ENCODE measurements at regions not wholly inside any gene's neighbourhood (a gene's known extent, or its start where the extent isn't known, plus 50 kb on each side); places are given as distances from the start of the nearest gene placed in this dataset.

DNA sequence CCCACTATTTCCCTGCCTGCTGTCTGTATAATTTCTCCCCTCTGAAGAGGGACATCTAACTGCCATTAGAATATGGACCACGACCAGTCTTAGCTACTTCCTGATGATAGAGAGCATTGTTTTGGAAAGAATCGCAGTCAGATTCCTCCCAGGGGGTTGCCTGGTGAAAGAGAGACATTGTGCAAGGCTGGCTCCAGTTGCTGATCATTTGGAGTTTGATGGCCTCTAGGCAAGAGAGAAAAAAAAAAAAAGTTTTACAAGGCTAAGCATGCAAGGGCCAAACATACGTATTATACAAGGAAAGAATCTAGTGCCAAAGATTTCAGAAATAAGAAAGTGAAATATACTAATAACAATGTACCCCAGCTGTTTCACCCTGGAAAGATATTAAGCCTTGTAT, 182.2 kb downstream of the CMPK2 start:
- no peak for ATAC-seq
- TF ChIP-seq, protein P1, sequence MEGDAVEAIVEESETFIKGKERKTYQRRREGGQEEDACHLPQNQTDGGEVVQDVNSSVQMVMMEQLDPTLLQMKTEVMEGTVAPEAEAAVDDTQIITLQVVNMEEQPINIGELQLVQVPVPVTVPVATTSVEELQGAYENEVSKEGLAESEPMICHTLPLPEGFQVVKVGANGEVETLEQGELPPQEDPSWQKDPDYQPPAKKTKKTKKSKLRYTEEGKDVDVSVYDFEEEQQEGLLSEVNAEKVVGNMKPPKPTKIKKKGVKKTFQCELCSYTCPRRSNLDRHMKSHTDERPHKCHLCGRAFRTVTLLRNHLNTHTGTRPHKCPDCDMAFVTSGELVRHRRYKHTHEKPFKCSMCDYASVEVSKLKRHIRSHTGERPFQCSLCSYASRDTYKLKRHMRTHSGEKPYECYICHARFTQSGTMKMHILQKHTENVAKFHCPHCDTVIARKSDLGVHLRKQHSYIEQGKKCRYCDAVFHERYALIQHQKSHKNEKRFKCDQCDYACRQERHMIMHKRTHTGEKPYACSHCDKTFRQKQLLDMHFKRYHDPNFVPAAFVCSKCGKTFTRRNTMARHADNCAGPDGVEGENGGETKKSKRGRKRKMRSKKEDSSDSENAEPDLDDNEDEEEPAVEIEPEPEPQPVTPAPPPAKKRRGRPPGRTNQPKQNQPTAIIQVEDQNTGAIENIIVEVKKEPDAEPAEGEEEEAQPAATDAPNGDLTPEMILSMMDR (IDR thresholded peaks at IDR 0.05 in 4 of 5, conservative IDR thresholded peaks at IDR 0.05 in 1 of 5) = no peak
- TF ChIP-seq POLR2A (IDR thresholded peaks at IDR 0.05) = no peak
- DNase-seq = no peak
- Histone ChIP-seq H3K36me3 (no peaks in the 10 kb centered on the region), H3K9me3 (no peaks in the 10 kb centered on the region), H3K27me3 (no peaks in the 10 kb centered on the region), H3K4me3 (no peak overlapping the region), H3K4me1 (peaks cover 5 to 7% of the 10 kb centered on the region in 2 donors), H3K27ac (no peak overlapping the region)
- intact Hi-C loops (cut with DNase I; ENCODE audit: low total_unique reads) = no loop called here
- in situ Hi-C loops (cut with MboI; ENCODE audit: low sequenced_read_pairs in 4 of 4) = no loop called here

DNA sequence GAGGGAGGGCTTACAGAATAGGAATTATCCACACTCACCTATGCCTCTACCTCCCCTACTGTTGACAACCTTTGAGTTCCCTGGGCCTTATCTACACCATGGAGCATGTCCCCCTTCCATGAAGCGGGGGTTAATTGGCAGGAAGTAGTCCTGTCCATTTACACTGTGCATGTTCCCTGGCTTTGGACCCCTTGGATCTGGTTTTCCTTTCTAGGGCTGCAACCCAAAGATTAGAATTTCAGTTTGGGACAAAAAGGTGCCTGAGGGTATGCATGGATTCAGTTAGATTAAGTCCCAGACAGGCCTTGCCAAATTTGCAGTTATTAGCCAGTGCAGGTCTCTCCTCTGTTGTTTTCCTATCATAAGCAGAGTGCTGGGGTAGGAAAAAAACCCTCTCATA, 180.3 kb downstream of the CMPK2 start:
- Histone ChIP-seq H3K36me3 (no peaks in the 10 kb centered on the region), H3K27me3 (no peaks in the 10 kb centered on the region), H3K9me3 (no peaks in the 10 kb centered on the region), H3K27ac (no peak overlapping the region), H3K4me3 (no peak overlapping the region), H3K4me1 (no peaks in the 10 kb centered on the region)
- no peak for ATAC-seq
- intact Hi-C loops (cut with DNase I; ENCODE audit: low total_unique reads) (no loop called here), in situ Hi-C loops (cut with MboI; ENCODE audit: low sequenced_read_pairs in 4 of 4) (no loop called here)
- DNase-seq = no peak
- TF ChIP-seq, protein P1 (IDR thresholded peaks at IDR 0.05 in 4 of 5, conservative IDR thresholded peaks at IDR 0.05 in 1 of 5) = no peak
- no peak for TF ChIP-seq POLR2A (IDR thresholded peaks at IDR 0.05)

DNA sequence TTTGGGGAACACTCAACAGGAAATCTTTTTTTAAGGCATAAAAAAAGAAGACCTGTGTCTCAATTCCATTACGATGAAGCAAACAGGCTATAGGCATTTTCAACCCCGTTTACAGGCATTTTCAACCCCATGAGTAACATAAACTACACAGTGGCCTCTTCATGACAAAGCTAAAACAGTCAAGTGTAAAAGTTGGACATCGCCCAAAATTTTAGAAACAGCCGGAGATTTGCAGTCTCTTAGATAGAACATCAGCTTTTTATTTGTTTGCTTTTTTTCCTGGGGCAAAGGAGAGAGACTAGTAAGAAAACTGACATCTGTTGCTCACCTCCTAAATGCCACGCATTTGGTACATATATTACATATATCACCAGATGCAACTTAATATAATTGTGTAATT, 173.7 kb downstream of the CMPK2 start:
- DNase-seq (no peak), ATAC-seq (no peak)
- in situ Hi-C loops (cut with MboI; ENCODE audit: low sequenced_read_pairs in 4 of 4) = no loop called here
- Histone ChIP-seq H3K9me3 (no peaks in the 10 kb centered on the region), H3K4me1 (peaks cover 35 to 36% of the 10 kb centered on the region in 2 donors), H3K36me3 (no peaks in the 10 kb centered on the region), H3K27me3 (no peaks in the 10 kb centered on the region), H3K27ac (peak overlapping the region; percentile 66 to 78 (median 76)), H3K4me3 (no peak overlapping the region)
- intact Hi-C loops (cut with DNase I; ENCODE audit: low total_unique reads) = no loop called here
- no peak for TF ChIP-seq POLR2A (IDR thresholded peaks at IDR 0.05)
- TF ChIP-seq, protein P1 (IDR thresholded peaks at IDR 0.05 in 4 of 5, conservative IDR thresholded peaks at IDR 0.05 in 1 of 5) = no peak

DNA sequence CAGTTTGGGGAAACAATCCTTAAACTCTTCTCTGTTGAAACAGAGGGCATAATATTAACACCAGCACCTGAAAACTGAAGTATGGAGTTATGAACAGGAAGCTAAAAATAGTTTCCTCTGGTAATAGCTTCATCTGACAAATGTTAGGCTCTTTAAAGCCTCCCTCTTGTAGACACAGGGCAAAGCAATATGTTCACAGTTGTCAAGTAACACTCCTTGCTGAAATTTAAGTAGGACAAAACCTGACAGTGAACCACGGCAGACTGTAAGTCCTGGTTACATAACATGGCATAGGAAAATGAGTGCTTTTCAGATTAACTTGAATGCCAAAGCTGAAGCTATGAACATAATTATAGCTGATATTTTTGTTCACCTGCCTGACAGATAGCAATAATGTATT, 172.9 kb downstream of the CMPK2 start:
- in situ Hi-C loops (cut with MboI; ENCODE audit: low sequenced_read_pairs in 4 of 4) (no loop called here), intact Hi-C loops (cut with DNase I; ENCODE audit: low total_unique reads) (no loop called here)
- Histone ChIP-seq H3K27ac (peak overlapping the region; percentile 66 to 78 (median 76)), H3K4me3 (no peak overlapping the region), H3K27me3 (no peaks in the 10 kb centered on the region), H3K9me3 (no peaks in the 10 kb centered on the region), H3K4me1 (peaks cover 35 to 36% of the 10 kb centered on the region in 2 donors), H3K36me3 (no peaks in the 10 kb centered on the region)
- TF ChIP-seq, protein P1 (IDR thresholded peaks at IDR 0.05 in 4 of 5, conservative IDR thresholded peaks at IDR 0.05 in 1 of 5) = no peak
- TF ChIP-seq POLR2A (IDR thresholded peaks at IDR 0.05) = no peak
- DNase-seq (no peak), ATAC-seq (peak; percentile 81 to 87)

DNA sequence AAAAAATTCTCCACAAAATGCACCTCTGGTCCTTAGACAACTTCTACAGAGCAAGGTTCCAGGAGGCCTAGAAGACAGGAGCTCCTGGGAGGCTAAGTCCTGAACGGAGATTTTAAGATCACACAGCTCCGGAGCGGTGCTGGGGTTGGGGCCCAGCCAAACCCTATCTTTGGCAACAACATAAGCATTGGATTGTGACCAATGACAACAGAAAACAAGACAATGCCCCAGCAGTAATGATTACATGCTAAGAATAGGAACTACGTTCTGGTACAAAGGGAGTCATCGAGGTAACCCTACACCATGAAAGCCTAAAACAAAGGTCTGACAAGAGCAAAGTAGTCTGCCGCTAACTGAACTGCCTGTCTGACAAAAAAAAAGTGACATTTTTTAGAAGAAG, 171.2 kb downstream of the CMPK2 start:
- DNase-seq (peak; percentile 22 to 38), ATAC-seq (peak; percentile 91 to 93)
- Histone ChIP-seq H3K9me3 (no peaks in the 10 kb centered on the region), H3K36me3 (no peaks in the 10 kb centered on the region), H3K4me1 (peaks cover 35 to 36% of the 10 kb centered on the region in 2 donors), H3K27ac (peak overlapping the region; percentile 66 to 78 (median 76)), H3K4me3 (no peak overlapping the region), H3K27me3 (no peaks in the 10 kb centered on the region)
- in situ Hi-C loops (cut with MboI; ENCODE audit: low sequenced_read_pairs in 4 of 4) (no loop called here), intact Hi-C loops (cut with DNase I; ENCODE audit: low total_unique reads) (no loop called here)
- TF ChIP-seq, protein P1 (IDR thresholded peaks at IDR 0.05 in 4 of 5, conservative IDR thresholded peaks at IDR 0.05 in 1 of 5) = no peak
- TF ChIP-seq POLR2A (IDR thresholded peaks at IDR 0.05) = no peak

All from gastrocnemius medialis (tissue), 4 donors.